ENCODE measurements at regions not wholly inside any gene's neighbourhood (a gene's known extent, or its start where the extent isn't known, plus 50 kb on each side); places are given as distances from the start of the nearest gene placed in this dataset.

- Histone ChIP-seq H3K4me3 (no peak overlapping the region), H3K27ac (no peak overlapping the region), H3K9me3 (no peaks in the 10 kb centered on the region), H3K27me3 (no peaks in the 10 kb centered on the region), H3K4me1 (peaks cover 0 to 11% (median 0%) of the 10 kb centered on the region in 12 donors), H3K36me3 (no peaks in the 10 kb centered on the region)
- TF ChIP-seq POLR2A (IDR thresholded peaks at IDR 0.05) (no peak), CTCF (IDR thresholded peaks at IDR 0.05) (no peak)
- ATAC-seq, result no peak
- DNase-seq, result no peak
- intact Hi-C loops (cut with DNase I), result no loop called here
- WGBS, 4 donors, result 66 to 100% (median 97%) methylated on average over 4 of the region's 4 CpGs
Measured at GRCh38 chr2:8026381-8026780, 655.5 kb upstream of the ID2 start.

GRCh38 chr2:8027387-8027786 lies 654.5 kb upstream of the ID2 start:
- 90 to 91% (median 90%) methylated on average over 10 to 11 of the region's 11 CpGs for WGBS, 4 donors
- H3K4me1 ChIP-seq, result peaks cover 0 to 5% (median 0%) of the 10 kb centered on the region in 12 donors
- no peaks in the 10 kb centered on the region for H3K9me3 ChIP-seq
- no peaks in the 10 kb centered on the region for H3K27me3 ChIP-seq
- no peaks in the 10 kb centered on the region for H3K36me3 ChIP-seq
- no peak overlapping the region for H3K27ac ChIP-seq
- intact Hi-C loops (cut with DNase I), result no loop called here
- no peak overlapping the region for H3K4me3 ChIP-seq
- DNase-seq, result no peak
- TF ChIP-seq POLR2A (IDR thresholded peaks at IDR 0.05) (no peak), CTCF (IDR thresholded peaks at IDR 0.05) (no peak)
- no peak for ATAC-seq

GRCh38 chr2:8028036-8028435 lies 653.8 kb upstream of the ID2 start:
- H3K9me3 ChIP-seq, result no peaks in the 10 kb centered on the region
- H3K36me3 ChIP-seq, result no peaks in the 10 kb centered on the region
- TF ChIP-seq POLR2A (IDR thresholded peaks at IDR 0.05) (no peak), CTCF (IDR thresholded peaks at IDR 0.05) (no peak)
- peak in 1 of 4 donors; percentile 28 for ATAC-seq
- no peak overlapping the region for H3K27ac ChIP-seq
- H3K27me3 ChIP-seq, result no peaks in the 10 kb centered on the region
- H3K4me1 ChIP-seq, result peaks cover 0 to 4% (median 0%) of the 10 kb centered on the region in 12 donors
- intact Hi-C loops (cut with DNase I), result no loop called here
- no peak for DNase-seq
- 85 to 92% (median 91%) methylated on average over 14 to 21 of the region's 21 CpGs for WGBS, 4 donors
- H3K4me3 ChIP-seq, result no peak overlapping the region

- TF ChIP-seq POLR2A (IDR thresholded peaks at IDR 0.05) (no peak), CTCF (IDR thresholded peaks at IDR 0.05) (no peak)
- no peak for DNase-seq
- WGBS, 4 donors, result 84 to 100% (median 92%) methylated on average over 2 to 8 of the region's 8 CpGs
Measured at GRCh38 chr2:8028436-8028835, 653.4 kb upstream of the ID2 start.

More at GRCh38 chr2:8028436-8028835, 653.4 kb upstream of the ID2 start:
- no peak for ATAC-seq
- Histone ChIP-seq H3K36me3 (no peaks in the 10 kb centered on the region), H3K27me3 (no peaks in the 10 kb centered on the region), H3K27ac (no peak overlapping the region), H3K4me1 (no peaks in the 10 kb centered on the region), H3K4me3 (no peak overlapping the region), H3K9me3 (no peaks in the 10 kb centered on the region)
- intact Hi-C loops (cut with DNase I), result no loop called here

Measured in heart left ventricle (tissue), 16 donors.